Stimulated activated naive CD8-positive, alpha-beta T cell treated with anti-CD3 and anti-CD28 coated beads, Interleukin-15, Interleukin-2, amounts not matched to agents 100 U/mL and 50 U/mL, for 24 hours (primary cell): ENCODE measurements at regions not wholly inside any gene's neighbourhood (a gene's known extent, or its start where the extent isn't known, plus 50 kb on each side); places are given as distances from the start of the nearest gene placed in this dataset.
A peak's percentile ranks its signal among the peaks of the same experiment; 100 is the strongest.
"Not testable (repeated sequence)": the region's sequence is repeated elsewhere in the genome, so short reads cannot be mapped to it uniquely, and the experiment has no call there.

Source experiments
- ATAC-seq: fragments of 150-1000 bp; cut with Tn5 transposase; one replicate; pipeline ENCODE4 v1.10.0; 2021
- DNase-seq: peaks from one replicate; pipeline ENCODE4 v3.0.0; 2021

DNA sequence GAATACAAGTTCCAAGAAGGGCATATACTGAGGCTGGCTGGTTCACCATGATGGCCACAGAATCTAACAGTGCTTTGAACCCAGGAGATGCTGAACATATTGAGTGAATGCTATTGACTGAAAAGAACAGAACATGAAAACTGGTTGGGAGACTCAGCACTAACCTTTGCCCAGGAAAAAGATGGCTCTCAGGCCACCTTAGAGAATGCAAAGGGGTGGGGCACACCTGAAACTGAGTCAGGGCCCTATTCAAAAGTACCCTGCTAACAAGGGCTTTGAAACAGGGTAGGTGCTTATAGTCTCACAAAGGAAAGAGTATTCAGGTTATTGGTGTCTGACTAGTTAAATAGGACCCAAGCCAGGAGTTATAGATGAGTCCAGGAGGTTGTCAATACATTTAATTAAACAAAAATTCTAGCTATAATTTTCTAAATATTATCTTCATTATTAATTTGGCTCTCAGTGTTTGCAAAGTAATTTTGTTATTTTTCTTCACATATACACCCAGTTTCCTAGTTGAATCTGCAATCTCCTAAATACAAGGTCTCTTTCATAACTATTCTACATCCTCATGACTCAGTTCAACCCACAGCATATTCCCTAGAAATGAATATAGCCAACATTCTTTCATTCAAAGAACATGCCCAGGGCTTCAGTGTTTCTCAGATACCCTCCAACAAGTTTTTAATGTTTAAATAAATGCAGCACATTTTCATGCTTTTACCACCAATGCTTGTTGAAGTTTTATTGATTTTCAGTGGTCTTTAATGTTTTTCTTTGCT is 144.2 kb upstream of the RAPGEF2 start:
- ATAC-seq, result no peak

DNA sequence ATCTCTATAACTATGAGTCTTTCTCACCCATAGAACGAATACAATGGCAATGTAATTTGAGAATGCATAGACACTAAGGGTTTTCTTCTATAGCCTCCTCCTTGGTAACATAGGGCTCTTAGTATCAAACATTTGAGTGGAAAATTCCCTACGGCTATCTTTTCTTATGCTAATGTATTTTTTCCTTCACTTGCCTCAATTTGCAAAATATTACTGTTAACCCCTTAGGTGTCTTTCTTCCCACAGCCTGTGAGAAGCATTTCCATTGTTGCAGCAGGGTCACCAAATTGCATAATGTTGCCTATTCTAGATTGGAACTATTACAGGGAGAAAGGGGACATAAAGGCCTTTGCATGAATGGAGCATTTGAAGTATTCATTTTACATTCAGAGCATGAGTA is 140.5 kb upstream of the RAPGEF2 start:
- no peak for ATAC-seq
- DNase-seq, result no peak

More for the DNA sequence above, 144.2 kb upstream of the RAPGEF2 start:
- no peak for DNase-seq

DNA sequence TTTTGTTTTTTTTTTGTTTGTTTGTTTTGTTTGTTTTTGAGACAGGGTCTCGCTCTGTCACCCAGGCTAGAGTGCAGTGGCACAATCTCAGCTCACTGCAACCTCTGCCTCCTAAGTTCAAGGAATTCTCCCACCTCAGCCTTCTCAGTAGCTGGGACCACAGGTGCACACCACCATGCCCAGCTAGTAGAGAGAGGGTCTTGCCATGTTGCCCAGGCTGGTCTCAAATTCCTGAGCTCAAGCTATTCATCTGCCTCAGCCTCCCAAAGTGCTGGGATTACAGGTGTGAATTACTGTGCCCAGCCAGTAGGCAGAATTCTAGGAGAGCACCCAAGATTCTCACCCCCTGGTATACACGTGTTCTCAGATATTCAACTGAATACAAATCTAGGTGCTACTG is 139.6 kb upstream of the RAPGEF2 start:
- DNase-seq, ATAC-seq: not testable (repeated sequence)

DNA sequence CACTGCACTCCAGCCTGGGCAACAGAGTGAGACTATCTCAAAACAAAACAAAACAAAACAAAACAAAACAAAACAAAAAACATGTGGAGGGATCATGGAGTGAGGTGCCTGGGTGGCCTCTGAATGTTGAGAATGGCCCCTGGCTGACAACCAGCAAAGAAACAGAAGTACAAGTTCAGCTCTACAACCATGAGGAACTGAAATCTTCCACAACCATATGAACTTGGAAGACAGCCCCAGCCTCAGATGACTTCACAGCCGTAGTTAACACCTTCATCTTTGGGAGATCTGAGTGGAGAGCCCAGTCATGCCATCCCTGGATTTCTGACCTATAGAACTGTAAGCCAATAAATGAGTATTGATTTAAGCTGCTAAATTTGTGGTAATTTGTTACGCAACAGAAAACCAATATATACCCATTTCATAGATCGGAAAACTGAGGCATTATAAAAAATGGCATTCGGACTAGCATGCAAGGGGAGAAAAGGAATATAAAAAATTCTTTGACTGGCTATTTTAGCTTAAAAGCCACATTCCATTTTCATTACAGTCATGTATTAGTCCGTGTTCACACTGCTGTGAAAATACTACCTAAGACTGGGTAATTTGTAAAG is 138.7 kb upstream of the RAPGEF2 start:
- ATAC-seq, result no peak
- no peak for DNase-seq

DNA sequence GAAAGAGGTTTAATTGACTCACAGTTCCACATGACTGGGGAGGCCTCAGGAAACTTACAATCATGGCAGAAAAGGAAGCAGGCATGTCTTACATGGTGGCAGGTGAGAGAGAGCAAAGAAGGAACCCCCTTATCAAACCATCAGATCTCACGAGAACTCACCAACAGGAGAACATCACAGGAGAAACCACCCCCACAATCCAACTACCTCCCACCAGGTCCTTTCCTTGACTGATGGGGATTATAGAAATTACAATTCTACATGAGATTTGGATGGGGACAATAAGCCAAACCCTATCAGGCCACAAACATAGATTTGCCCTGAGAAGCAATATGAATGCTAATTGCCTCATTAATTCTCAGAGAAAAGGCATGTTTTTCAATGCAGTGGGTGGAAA is 138.2 kb upstream of the RAPGEF2 start:
- no peak for DNase-seq
- ATAC-seq, result no peak

DNA sequence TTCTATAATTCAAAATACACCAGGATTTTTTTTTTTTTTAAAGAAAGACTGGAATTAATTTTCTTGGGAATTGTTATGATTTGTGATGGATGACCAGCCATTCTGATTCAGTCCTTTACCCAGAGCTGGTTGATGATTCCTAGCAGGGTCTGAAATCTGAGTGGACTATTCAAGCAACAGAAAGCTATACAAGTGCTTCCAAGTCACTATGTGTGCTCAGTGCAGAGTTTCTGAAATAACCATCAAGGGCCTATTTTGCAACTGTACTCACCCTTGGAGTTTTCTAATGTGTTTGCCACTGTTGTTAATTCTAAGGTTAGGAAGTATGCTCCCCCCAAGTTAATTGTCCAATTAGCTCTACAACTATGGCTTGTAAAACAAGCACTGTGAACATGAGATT is 137.7 kb upstream of the RAPGEF2 start:
- DNase-seq (no peak), ATAC-seq (no peak)

DNA sequence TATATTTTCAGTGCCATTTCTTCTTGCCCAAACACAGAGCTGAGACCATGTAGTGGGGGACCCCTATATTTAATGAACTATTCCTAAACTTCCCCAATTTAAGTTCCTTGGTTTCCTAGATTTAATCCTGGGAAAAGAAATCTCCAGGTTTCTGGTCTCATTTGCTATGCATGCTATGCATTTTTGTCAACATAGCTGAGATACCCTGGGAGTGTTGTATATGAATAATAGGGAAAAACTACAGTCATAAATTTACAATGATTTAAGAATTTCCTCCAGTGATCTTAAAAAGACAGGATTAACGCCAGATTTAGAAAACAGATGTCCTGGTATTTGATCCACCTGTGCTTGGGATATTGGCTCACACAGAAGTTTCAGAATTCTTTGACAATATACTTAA is 136.8 kb upstream of the RAPGEF2 start:
- ATAC-seq (no peak), DNase-seq (no peak)

DNA sequence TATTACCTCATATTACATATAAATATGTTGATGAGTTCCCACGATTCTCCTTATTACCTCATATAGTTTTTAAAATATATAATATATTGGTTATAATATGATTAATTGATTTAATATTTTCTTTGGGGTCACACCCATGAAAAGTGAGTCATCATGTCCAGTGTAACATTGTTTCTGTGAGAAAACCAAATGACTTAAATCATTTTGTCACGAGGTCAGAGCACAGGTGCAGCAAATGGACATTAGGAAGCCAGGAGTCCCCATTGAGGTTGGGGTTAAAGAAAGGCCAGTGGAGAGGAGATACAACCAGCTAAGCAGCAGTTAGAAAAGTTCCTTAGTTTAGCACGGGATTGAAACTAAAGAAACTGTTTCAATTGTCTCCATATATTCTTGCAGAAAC is 133.9 kb upstream of the RAPGEF2 start:
- ATAC-seq (no peak), DNase-seq (no peak)

DNA sequence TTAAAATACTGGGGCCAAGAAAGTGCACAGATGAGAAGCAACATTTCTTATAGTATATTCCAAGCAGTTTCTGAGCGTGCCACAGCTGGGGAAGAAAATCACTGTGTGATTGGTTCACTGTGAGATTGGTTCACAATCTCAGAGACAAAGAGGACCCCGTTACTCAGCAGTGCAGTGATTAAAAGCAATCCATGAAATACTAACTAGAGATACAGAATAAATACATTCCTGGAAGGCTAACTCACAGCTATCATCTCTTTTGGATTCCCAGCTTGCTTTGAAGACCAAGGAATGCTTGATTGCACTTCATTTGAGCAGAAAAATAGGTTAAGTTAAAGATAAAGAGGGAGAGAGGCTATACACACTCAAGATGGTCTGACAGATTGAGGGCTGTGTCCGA is 132.1 kb upstream of the RAPGEF2 start:
- ATAC-seq (no peak), DNase-seq (no peak)

DNA sequence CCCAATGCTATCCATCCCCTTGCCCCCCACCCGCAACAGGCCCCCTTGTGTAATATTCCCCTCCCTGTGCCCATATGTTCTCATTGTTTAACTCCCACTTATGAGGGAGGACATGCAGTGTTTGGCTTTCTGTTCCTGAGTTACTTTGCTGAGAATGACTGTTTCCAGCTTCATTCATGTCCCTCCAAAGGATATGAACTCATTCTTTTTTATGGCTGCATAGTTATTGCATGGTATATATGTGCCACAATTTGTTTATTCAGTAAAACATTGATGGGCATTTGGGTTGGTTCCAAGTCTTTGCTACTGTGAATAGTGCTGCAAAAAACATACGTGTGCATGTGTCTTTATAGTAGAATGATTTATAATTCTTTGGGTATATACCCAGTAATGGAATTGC is 128.4 kb upstream of the RAPGEF2 start:
- not testable (repeated sequence) for DNase-seq, ATAC-seq

DNA sequence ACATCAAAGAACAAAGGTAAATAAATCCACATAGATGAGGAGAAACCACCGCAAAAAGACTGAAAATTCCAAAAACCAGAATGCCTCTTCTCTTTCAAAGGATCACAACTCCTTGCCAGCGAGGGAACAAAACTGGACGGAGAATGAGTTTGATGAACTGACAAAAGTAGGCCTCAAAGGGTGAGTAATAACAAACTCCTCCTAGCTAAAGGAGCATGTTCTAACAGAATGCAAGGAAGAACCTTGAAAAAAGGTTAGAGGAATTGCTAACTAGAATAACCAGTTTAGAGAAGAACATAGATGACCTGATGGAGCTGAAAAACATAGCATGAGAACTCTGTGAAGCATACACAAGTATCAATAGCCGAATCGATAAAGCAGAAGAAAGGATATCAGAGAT is 122.2 kb upstream of the RAPGEF2 start:
- DNase-seq, ATAC-seq: not testable (repeated sequence)

DNA sequence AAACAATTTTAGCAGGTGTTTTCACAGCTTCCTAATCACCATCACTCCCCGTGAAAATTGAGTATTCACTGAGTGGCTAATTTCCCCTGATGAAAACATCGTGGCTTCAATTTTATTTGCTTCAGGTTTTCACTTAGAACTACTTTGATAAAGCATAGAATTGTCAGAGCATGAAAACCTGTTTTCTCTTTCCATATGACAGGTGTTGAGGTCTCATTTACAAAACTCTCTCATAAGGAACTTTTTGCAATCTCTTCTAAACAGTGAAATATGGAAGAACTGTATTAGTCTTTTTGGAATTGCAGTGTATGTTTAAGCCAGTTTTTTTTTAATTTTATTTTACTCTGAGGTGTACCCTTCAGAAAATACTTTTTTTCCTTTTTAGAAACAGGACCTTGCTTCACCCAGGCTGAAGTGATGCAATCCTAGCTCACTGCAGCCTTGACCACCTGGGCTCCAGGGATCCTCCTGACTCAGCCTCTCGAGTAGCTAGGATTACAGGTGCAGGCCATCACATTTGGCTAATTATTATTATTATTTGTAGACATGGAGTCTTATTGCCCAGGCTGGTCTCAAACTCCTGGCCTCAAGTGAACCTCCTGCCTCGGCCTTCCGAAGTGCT is 111.2 kb upstream of the RAPGEF2 start:
- no peak for DNase-seq
- no peak for ATAC-seq

DNA sequence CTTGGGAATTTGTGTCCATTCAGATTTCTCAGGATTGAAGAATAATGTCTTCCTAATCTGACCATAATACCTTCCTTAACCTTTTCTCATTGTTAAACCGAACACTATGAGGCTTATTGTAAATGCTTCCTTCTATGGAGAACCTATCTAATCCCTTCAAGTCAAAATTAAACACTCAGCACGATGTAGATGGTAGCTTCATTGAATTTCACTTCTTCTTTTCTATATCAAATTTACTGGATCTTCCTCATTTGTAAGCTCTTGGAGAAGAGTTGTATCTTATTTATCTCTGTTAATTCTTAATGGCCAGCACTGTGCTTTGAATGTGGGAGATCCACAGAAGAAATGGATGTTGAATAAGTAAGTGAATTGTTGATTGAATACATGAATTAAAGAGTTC is 109.0 kb upstream of the RAPGEF2 start:
- DNase-seq (no peak), ATAC-seq (no peak)

DNA sequence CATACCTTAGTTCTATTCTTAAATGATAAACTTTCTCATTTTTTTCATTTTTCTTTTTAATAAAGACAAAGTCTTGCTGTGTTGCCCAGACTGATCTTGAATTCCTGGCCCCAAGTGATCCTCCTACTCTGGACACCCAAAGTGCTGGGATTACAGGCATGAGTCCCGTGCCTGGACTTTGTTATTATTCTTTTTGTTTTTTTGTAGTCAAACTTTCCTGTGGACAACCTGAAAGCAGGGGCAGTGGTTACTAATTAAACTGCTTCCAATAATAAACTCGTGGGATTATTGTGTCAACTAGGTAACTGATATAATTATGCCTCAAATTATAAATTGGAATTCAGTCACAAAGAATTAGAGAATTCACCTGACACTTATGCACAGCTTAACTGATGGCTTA is 107.8 kb upstream of the RAPGEF2 start:
- DNase-seq, result no peak
- ATAC-seq, result no peak

DNA sequence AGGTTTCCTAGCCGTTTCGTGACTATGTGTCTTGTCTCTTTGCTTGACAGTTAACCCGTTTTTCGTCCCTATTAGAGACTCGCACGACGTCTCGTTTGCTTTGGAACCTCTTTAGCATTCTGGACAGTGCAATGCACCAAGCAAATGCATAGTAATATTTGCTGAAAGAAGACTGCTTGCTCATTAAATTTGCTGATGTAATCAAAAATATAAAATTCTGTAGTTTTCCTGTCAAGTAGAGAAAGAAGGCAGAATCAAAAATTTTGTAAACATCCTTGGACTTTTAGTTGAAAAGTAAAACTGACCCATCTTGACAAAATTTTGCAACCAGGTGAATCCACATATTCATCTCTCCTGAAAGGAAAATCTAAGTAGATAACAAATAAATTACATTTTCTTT is 106.9 kb upstream of the RAPGEF2 start:
- no peak for ATAC-seq
- DNase-seq, result no peak

DNA sequence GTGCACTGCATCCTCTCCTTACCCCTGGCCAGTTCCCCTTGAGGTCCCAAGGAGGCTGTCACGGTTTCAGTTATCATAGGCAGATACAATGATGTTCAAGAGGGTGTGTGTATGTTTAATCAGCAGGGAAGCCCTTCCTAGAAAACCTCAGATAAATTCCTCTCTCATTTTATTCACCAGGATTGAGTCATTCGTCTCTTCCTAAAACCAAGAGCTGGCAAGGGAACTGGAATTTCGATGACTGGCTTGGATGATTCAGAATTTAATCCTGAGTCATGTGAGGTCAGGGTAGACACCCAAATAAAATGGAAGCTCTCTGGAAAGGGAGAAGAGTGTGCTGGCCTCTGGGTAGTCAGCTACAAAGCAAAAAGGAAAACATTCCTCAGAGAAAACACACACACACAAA is 106.2 kb upstream of the RAPGEF2 start:
- no peak for DNase-seq
- no peak for ATAC-seq

DNA sequence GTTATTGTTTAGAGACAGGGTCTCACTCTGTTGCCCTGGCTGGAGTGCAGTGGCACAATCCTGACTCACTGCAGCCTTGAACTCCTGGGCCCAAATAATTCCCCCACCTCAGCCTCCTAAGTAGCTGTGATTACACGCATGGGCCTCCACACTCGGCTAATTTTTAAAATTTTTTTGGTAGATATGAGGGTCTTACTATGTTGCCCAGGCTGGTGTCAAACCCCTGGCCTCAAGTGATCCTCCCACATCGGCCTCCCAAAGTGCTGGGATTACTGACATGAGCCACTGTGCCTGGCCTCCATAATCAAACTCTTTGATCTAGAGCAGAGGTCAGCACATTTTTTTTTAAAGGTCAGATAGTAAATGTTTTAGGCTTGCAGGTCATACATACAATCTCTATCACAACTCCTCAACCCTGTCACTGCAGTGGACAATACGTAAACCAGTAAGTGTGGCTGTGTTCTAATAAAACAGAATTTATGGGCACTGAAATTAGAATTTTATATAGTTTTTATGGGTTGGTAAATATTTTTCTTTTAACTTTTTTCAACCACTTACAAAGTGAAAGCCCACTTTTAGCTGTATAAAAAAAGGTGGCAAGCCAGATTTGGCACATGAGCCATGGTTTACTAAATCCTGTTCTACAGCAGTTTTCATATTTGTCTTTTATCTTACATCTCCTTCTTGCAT is 105.1 kb upstream of the RAPGEF2 start:
- no peak for ATAC-seq
- no peak for DNase-seq

DNA sequence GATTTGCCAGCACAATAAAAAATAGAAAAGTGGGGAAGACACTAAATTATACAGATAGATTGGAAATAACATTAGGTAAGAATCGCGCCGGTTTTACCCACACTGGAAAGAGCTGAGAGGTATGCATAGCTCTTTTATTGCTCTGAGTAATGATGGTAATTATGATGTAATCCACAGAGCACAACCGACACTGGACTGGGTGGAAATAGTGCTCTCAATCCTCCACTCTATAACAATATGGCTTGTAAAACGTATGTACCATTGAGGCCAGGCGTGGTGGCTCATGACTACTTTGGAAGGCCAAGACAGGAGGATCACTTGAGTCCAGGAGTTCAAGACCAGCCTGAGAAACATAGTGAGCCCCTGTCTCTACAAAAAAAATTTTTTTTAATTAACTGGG is 104.3 kb upstream of the RAPGEF2 start:
- ATAC-seq, result no peak
- no peak for DNase-seq

DNA sequence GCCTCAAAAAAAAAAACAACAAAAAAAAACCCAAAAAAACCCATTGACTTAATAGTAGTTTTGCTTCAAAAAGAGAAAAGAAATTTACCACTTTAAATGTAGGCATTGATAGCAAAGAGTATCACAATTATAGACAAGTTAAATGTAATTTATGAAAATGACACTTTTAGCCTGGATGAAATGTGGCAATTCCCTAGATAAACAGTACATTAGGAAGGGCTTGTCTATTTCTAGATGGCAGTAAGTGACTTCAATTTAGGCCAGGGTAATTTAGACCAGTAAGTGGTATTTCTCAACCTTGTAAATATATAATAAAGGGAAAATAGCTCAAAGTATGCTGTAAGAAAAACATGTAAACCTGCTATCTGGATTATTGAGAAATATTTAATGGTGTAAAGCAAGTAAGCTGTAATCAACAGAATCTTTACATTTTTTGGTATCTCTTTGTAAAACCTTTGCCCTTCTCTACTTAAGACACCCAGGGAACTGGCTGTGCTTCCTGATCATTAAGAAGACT is 103.7 kb upstream of the RAPGEF2 start:
- ATAC-seq, result no peak
- no peak for DNase-seq

DNA sequence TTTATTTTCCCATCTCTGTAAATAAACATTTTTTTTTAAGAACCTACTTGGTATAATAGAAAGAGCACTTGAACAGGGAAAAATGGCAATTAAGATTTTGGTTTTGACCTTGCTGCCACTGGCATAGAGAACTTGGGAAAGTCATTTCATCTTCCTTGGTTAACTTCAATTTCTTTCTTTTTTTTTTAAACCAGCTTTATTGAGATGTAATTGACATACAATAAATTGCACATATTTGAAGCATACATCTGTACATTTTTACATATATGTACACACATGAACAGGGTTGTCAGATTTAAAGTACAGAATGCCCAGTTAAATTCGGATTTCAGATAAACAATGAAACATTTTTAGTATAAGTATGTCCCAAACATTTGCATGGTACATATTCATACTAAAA is 103.0 kb upstream of the RAPGEF2 start:
- DNase-seq, result no peak
- no peak for ATAC-seq

DNA sequence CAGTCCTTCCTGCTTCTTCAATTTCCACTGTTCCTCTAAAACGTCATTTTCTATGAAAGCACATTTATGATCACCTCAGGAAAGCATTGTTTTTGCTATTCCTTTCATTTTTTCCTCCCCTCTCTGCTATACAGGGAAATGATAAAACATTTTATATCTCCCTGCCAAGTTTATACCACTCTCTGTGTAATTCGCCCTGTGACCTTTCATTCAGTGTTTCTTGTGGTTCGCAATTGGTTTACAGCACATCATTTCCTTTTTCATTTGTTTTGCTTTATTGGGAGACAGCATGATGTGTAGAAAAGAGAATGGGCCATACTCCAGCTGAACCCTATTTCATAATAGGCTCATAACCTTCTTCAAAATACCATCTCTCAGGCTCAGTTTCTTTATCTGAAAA is 99.9 kb upstream of the RAPGEF2 start:
- DNase-seq (no peak), ATAC-seq (peak; percentile 75)

DNA sequence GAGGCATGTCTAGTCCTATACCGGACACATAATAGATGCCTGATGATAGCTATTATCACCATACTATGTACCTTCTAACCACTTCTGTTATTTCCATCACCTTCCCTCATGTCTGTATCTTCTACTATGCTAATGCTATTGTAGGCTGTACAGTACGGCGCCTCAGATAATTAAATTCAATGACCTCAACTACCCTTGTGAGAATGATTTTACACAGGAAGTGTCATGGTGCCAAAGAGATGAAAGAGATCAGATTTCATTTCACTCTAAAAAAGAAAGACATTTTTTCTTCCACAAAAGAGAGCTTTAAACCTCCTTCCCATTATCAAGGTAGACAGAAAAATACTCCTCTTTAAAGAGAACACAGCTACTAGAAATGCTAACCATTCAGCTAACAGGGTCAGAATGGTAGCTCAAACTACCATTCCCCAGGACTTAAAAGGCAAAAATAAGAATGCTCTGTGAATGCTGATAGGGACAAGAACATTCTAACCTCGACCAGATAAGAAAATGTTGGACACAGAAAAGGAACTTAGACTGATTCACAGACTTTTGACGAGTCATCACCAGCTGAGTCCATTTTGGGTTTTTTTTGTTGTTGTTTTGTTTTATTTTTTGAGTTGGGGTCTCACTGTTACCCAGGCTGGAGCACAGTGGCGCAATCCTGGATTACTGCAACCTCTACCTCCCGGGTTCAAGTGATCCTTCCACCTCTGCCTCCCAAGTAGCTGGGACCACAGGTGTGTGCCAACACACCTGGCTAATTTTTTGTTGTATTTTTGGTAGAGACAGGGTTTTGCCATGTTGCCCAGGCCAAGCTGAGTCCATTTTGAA is 99.2 kb upstream of the RAPGEF2 start:
- no peak for ATAC-seq

More for the DNA sequence above, 99.2 kb upstream of the RAPGEF2 start:
- no peak for DNase-seq
